ENCODE measurements at regions not wholly inside any gene's neighbourhood (a gene's known extent, or its start where the extent isn't known, plus 50 kb on each side); places are given as distances from the start of the nearest gene placed in this dataset.

DNA sequence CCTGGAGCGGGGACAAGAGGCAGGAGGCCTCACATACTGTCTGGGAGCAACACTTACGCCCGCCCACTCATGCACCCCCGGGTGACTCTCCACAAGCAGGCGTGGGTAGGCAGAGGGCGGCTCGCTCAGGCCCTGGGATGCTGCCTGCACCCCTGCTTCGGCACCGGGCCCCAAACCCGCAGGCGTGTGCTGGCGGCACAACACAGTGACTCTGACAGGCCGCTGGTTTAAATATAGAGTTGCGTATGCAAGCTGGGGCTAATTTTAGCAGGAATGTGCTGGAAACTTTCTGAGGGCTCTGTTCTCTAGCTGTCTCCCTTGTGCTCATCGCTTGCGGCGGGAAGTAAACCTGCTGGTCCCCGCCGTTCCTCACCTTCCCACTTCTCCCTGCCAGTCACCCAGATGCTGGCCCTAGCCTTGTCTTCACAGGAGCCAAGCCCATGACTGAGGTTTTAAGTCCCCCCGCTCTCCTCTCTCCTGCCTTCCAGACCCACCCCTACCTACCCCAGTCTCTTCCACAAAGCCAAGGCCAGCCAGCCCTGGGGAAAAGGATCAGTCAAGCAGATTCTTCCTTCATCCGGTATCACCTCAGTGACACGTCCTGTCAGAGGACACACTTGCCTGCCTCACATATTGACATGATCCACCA is 94.5 kb upstream of the FOXP4 start:
- no peak for DNase-seq

DNA sequence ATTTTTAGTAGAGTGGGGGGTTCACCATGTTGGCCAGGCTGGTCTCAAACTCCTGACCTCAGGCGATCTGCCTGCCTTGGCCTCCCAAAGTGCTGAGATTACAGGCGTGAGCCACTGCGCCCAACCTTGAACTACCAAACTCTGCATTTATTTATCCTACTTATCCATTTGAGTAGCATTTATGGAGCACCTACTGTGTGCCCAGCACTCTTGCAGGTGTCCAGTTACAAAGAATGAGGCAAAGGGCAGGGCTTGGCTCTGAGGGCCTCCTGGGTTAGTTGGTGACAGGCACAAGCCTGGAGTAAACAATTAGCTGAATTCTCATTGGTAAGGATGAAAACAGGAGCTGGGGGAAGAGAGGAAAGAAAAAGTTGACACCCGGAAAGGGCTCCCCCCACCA is 93.4 kb upstream of the FOXP4 start:
- no peak for DNase-seq

- no peak for DNase-seq
Observed at GRCh38 chr6:41453244-41453643, 92.9 kb upstream of the FOXP4 start.

DNA sequence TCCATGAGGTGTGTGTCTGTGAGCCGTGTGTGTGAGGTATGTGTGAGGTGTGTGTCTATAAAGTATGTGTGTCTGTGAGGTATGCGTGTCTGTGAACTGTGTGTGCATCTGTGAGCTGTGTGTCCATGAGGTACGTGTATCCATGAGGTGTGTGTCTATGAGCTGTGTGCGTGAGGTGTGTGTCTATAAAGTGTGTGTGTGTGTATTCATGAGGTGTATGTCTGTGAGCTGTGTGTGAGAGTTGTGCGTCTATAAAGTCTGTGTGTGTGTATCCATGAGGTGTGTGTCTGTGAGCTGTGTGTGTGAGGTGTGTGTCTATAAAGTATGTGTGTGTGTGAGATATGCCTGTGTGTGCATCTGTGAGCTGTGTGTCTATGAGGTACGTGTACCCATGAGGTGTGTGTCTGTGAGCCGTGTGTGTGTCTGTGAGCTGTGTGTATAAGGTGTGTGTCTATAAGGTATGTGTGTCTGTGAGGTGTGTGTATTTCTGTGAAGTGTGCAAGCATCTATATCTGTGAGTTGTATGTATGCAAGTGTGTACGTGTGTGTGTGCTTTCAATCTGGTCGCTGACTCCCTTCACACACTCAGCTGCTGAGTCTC is 91.9 kb upstream of the FOXP4 start:
- DNase-seq = no peak

GRCh38 chr6:41455410-41455809 is 90.8 kb upstream of the FOXP4 start:
- DNase-seq = no peak

DNA sequence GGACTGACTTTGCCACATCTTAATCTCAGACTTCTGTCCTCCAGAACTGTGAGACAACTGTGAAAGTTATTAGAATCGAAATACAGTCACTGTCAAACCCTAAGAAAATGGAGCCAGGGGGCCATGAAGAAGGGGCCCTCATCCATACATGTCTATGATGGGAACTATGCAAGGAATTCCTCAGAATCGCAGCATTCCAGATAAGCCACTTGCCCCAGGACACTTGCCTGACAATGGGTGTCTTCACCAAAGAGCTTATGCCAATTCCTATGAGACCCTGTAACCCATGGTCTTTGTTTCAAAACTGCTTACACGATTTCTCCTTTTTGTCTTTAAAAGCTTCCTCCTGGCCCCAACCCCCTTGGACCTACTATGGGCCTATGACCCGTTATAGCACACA is 90.4 kb upstream of the FOXP4 start:
- no peak for DNase-seq

DNA sequence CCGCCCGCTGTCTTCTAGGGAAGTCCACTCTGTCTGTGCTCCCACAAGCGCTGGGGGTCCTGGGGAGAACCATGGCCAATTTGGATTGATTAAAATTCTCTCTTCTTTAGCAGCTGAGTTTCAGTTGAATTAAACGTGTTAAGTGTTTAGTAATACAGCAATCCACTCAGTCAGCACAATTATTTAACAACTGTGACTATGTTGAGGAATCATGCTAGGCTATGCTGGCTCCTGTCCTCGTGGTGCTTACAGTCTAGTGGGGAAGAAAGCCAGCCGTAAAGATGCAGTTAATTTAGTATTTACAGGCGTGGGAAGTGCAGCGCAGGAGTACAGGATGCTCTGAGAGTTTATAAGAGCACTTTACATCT is 88.9 kb upstream of the FOXP4 start:
- no peak for DNase-seq

- no peak for DNase-seq
Observed at GRCh38 chr6:41459738-41460137, 86.4 kb upstream of the FOXP4 start.

- no peak for DNase-seq
Observed at GRCh38 chr6:41460742-41461336, 85.3 kb upstream of the FOXP4 start.

DNA sequence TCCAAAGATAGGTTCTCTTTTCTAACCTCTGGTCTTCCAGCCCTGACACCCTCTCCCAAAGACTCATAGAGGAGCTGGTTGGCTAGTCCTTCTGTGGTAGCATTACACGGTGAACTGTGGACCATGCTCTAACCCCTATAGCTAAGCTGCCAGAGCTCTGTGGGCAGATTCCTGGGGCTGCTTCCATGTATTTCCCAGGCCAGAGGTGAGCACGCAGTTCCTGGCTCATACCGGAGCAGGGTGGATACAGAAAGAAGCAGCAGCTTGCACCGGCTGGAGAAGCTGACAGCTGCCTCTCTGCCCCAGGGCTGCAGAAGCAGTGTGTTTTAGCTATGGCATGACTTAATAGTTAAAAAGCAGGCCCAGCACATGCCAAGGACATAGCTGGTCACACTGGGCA is 84.1 kb upstream of the FOXP4 start:
- no peak for DNase-seq

DNA sequence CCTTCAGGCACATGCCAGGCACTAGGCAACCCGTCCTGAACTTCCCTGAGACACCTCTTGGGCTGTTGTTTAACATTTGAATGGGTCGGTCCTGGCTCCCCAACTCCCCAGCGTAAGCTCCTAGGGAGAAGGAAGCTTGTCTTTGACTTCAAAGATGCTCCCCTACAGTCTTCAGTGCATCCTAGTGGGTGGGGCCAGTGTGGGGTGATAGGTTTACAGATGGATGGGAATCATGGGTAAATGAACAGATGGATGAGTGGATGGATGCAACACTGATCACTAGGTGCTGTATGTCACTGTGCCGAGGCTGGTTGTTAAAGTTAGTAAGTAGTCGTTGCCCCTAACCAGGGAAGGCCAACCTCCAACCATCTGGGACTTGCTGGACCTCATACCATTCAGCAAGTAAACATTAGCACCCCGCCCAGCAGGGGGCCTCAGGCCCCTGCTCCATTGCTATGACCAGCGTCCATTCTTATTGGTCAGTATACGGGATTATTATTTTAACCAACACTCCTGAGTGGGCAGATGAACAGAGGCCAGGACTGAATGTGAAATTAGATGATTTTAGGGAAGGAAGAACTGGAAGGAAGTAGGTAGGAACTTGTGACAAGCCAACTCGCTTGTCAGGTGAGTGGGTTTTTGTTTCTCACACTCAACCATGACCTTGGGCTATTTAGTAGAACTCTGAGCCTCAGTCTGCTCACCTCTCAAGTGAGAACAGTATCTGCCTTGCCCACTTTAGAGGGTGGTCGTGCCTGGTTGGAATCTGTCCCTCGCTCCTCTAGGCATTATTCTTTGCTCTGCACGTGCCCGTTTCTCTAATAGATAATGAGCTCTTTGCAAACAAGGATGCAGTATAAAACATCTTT is 82.9 kb upstream of the FOXP4 start:
- peak in 1 of 5 donors; percentile 11 for DNase-seq

DNA sequence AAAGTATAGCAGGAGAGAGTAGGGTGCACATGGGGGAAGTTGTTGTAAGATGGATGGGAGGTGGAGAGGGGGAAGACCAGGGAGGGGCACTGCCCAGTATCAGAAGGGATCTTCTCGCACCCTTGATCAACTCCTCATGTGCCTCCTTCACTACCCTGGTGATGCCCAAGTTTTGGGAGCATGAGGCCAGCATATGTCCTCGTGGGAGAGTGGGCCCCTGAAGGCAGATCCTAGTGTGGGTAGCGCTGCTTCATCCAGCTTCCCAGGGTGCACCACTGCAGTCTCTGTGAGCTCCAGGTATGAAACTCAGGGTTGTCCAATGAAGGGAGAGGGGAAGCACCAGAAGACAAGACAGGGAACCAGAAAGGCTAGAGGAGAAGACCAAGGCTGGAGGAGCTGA is 82.2 kb upstream of the FOXP4 start:
- DNase-seq = no peak

DNA sequence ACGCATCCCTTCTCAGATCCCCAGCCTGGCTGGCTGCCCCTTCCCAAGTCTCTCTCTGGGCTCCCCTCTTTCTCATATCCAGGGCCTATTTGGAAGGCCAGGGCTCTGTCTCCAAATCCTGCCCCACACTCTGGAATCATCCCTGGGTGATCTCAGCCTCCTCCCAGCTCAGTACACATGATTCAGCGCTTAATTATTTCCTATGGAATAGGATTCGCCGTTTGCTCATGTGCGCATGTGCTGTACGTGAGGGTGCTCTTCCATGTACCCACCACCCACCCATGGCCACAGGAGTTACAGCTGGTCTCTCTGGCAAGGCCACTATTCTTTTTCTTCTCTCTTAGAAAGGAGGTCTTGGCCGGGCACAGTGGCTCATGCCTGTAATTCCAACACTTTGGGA is 81.7 kb upstream of the FOXP4 start:
- DNase-seq = no peak

DNA sequence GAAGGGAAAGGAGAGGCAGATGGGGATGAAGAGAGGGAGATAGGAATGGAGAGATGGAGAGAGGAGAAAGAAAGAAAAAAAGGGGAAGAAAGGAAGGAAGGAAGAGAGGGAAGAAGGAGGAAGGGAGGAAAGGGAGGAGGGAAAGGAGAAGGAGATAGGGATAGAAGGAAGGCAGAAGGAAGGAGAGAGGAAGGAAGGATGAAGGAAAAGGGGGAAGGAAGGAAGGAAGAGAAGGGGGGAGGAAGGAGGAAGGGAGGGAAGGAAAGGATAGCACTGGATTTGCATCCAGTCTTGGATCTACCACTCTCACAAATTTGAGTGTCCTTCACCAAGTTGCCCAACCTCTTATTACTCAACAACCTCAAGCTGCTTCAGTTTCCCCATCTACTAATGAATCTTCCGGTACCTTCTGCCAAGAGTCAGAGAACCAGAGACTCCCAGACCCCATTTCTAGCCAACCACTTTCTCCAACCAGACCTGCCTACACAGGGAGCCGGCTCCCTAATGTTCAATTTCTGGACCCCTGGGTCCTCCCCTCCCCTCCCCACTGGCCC is 79.7 kb upstream of the FOXP4 start:
- no peak for DNase-seq

- no peak for DNase-seq
Observed at GRCh38 chr6:41467061-41467460, 79.1 kb upstream of the FOXP4 start.

DNA sequence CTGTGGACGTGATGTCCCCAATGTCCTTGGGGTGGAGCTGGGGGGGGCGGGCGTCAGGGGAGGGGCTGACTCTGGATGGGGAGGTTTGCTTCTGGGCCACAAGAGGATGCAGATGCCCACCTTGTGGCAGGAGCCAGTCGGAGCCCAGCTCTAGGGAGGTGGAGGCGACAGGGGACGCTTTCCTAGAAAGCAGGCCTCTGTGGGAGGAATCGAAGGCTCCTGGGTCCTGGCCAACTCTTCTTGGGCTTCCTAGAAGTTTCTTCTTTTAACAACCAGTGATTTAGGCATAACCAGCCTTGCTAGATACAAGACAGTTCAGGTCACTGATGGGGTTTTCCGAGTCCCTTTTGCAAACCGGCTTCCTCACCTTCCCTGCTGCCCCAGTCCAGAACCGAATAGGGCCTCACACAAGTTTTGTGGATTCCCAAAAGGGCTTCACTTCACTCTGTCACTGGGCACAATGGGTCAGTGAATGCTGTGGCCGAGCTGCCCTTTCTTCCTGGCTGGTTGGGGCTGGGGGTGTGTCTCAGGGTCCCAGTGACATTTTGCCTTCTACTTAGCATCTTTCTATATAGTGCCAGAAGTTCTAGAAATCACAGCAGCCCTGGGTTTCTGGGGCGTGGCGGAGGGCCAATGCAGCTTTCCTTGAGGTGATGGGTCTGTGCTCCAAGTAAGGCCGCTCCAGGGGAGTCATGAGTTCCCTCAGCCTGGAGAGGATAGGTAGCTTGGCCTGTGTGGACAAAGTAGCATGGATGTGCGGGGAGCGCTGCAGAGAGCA is 78.4 kb upstream of the FOXP4 start:
- DNase-seq = no peak

DNA sequence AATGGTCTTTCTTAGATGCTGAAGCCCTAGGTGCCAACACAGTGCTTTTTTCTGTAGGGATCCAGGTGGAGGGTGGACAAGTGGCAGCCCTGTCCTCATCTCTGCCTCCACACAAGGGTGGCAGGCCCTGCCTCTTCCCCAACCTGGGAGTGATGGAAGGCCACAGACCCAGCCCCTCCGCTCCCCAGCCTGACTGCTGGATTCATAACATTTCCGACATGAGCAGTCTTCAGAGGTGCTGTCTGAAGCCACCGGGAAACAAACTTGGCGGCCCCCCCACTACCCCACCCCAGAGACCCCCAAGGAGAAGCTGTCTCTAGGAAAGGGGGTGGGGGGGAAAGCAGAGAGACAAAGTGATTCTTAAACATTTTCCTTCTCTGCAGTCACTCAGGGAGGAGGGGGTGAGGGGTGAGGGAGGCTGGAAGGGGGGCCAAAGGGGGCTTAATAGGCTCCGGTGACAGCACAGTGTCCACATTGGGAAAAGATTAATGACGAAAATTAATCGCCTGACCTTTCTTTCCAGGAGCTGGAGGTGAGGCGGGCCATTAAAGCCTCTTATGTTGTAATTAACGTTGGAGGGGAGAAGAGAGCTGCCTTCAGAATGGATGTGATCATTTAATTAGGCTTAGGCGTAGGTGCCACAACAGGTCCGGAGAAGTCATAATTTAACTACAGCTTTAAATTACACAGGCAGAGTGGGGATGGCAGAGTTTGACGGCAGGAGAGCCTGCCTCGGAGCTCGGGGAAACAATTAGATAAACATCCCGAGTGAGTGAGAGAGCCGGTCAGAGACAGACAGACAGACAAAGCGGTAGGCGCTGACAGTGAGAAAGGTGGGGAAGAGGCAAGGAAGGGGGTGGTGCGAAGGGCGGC is 76.8 kb upstream of the FOXP4 start:
- DNase-seq = no peak

DNA sequence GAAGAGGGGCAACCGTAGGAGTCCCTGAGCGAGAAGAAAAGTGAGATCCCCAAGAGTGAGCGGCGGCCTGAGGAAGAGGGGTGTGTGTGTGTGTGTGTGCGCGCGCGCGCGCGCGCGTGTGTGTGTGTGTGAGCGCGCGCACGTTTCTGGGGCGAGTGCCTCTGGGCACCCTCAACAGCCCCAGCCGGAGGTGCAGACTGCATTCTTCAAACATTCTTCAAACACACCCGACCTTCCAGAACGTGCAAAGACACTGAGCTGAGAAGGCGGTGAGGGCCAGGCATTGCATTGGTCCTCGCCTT is 76.2 kb upstream of the FOXP4 start:
- no peak for DNase-seq

- no peak for DNase-seq
Observed at GRCh38 chr6:41470331-41471063, 75.7 kb upstream of the FOXP4 start.

GRCh38 chr6:41471064-41471895 is 74.9 kb upstream of the FOXP4 start:
- DNase-seq = no peak
